GM23338 (cell line): ENCODE measurements at regions not wholly inside any gene's neighbourhood (a gene's known extent, or its start where the extent isn't known, plus 50 kb on each side); places are given as distances from the start of the nearest gene placed in this dataset.

Source experiments
- CTCF ChIP-seq, 2 experiments: fragments of 200-600 bp in 1 of 2; sonication (generic) in 1 of 2; conservative IDR thresholded peaks; 2 replicates each; pipeline versions ENCODE4 v1.5.1 to v1.6.1; 2016 to 2017; ENCODE audit warnings: antibody characterized with exemption in 2 of 2, low read depth in 2 of 2, mild to moderate bottlenecking in 2 of 2, moderate library complexity in 1 of 2
- ETS1 ChIP-seq: IDR thresholded peaks from 2 replicates; pipeline ENCODE4 v1.6.1; 2016; ENCODE audit warnings: antibody characterized with exemption
- EZH2 ChIP-seq: fragments of 200-600 bp; sonication (generic); IDR thresholded peaks from one replicate; pipeline ENCODE4 v1.8.0; 2017; ENCODE audit warnings: antibody characterized with exemption, mild to moderate bottlenecking, low read depth; ENCODE audit not compliant: unreplicated experiment
- EZH2phosphoT487 ChIP-seq: fragments of 200-600 bp; sonication (generic); IDR thresholded peaks from one replicate; pipeline ENCODE4 v1.8.1; 2018; ENCODE audit warnings: antibody characterized with exemption; ENCODE audit not compliant: unreplicated experiment
- JUNB ChIP-seq: IDR thresholded peaks from one replicate; pipeline ENCODE4 v1.6.1; 2016; ENCODE audit warnings: antibody characterized with exemption; ENCODE audit not compliant: unreplicated experiment
- NANOG ChIP-seq: IDR thresholded peaks from 2 replicates; pipeline ENCODE4 v1.6.1; 2016; ENCODE audit warnings: antibody characterized with exemption, borderline replicate concordance
- POLR2AphosphoS5 ChIP-seq: IDR thresholded peaks from 2 replicates; pipeline ENCODE4 v1.6.1; 2016; ENCODE audit warnings: antibody characterized with exemption, low read depth
- STAT1 ChIP-seq: IDR thresholded peaks from one replicate; pipeline ENCODE4 v1.6.1; 2016; ENCODE audit warnings: antibody characterized with exemption; ENCODE audit not compliant: unreplicated experiment
- ZNF114 ChIP-seq: fragments of 250-450 bp; sonication (Bioruptor Pico); IDR thresholded peaks from 2 replicates; pipeline ENCODE4 v1.5.0; 2020; ENCODE audit warnings: mild to moderate bottlenecking, moderate library complexity
- ZNF331 ChIP-seq: fragments of 250-450 bp; sonication (Bioruptor Pico); IDR thresholded peaks from 2 replicates; pipeline ENCODE4 v1.5.0; 2020; ENCODE audit warnings: low read depth, mild to moderate bottlenecking, moderate library complexity
- TF ChIP-seq, protein P1 (sequence below): IDR thresholded peaks from one replicate; pipeline ENCODE4 v1.6.1; 2018; ENCODE audit warnings: antibody characterized with exemption; ENCODE audit not compliant: unreplicated experiment

GRCh38 chr11:122229078-122229477, 113.1 kb upstream of the BLID start:
- no peak for TF ChIP-seq CTCF (conservative IDR thresholded peaks at IDR 0.05; ENCODE audit: low read depth in 2 of 2)
- TF ChIP-seq EZH2 = no peak
- no peak for TF ChIP-seq JUNB
- no peak for TF ChIP-seq POLR2AphosphoS5
- no peak for TF ChIP-seq STAT1
- TF ChIP-seq EZH2phosphoT487 = no peak
- TF ChIP-seq ZNF331 (CRISPR knock-in tag) = no peak
- no peak for TF ChIP-seq ETS1
- TF ChIP-seq, protein P1, sequence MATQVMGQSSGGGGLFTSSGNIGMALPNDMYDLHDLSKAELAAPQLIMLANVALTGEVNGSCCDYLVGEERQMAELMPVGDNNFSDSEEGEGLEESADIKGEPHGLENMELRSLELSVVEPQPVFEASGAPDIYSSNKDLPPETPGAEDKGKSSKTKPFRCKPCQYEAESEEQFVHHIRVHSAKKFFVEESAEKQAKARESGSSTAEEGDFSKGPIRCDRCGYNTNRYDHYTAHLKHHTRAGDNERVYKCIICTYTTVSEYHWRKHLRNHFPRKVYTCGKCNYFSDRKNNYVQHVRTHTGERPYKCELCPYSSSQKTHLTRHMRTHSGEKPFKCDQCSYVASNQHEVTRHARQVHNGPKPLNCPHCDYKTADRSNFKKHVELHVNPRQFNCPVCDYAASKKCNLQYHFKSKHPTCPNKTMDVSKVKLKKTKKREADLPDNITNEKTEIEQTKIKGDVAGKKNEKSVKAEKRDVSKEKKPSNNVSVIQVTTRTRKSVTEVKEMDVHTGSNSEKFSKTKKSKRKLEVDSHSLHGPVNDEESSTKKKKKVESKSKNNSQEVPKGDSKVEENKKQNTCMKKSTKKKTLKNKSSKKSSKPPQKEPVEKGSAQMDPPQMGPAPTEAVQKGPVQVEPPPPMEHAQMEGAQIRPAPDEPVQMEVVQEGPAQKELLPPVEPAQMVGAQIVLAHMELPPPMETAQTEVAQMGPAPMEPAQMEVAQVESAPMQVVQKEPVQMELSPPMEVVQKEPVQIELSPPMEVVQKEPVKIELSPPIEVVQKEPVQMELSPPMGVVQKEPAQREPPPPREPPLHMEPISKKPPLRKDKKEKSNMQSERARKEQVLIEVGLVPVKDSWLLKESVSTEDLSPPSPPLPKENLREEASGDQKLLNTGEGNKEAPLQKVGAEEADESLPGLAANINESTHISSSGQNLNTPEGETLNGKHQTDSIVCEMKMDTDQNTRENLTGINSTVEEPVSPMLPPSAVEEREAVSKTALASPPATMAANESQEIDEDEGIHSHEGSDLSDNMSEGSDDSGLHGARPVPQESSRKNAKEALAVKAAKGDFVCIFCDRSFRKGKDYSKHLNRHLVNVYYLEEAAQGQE = no peak
- TF ChIP-seq NANOG = no peak
- no peak for TF ChIP-seq ZNF114 (CRISPR knock-in tag)
